ENCODE measurements at regions not wholly inside any gene's neighbourhood (a gene's known extent, or its start where the extent isn't known, plus 50 kb on each side); places are given as distances from the start of the nearest gene placed in this dataset.

DNA sequence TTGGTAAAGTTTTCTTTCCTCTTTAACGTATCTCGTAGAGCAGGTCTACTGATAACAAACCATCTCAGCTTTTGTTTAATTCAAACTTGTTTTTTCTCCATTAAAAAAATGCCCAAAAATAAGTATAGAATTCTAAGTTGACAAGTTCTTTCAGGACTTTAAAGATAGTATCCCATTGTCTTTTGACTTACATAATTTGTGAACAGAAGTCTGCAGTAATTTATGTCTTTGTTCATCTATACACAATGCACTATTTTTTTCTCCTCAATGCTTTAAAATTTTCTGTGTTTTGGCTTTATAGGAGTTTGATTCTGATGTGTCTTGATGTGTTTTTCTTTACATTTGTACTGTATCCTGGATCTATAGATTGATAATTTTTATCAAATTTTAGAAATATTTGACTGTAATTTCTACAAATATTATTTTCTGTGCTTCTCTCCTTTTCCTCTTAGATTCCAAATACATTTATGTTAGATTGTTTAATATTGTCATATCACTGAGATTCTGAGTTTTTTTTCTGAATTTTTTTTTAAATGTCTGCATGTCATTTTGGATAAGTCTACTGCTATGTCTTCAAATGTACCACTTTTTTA is 143.3 kb downstream of the FTCDNL1 start:
- DNase-seq = no peak

DNA sequence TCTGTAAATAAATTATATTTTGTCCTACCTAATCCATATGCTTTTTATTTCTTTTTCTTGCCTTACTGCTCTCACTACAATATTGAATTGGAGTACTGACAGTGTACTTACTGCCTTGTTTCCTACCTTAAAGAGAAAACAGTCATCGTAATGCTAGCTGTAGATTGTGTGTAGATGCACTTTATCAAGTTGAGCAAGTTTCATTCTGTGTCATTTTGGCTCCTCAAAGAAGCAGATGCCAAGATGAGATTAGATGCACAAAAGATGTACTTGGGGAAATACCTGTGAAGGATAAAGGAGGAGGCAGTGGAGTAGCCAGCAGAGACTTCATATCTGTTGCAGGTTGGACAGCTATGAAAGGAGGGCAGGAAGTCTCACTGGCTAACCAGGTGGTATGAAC is 145.5 kb downstream of the FTCDNL1 start:
- DNase-seq = no peak

DNA sequence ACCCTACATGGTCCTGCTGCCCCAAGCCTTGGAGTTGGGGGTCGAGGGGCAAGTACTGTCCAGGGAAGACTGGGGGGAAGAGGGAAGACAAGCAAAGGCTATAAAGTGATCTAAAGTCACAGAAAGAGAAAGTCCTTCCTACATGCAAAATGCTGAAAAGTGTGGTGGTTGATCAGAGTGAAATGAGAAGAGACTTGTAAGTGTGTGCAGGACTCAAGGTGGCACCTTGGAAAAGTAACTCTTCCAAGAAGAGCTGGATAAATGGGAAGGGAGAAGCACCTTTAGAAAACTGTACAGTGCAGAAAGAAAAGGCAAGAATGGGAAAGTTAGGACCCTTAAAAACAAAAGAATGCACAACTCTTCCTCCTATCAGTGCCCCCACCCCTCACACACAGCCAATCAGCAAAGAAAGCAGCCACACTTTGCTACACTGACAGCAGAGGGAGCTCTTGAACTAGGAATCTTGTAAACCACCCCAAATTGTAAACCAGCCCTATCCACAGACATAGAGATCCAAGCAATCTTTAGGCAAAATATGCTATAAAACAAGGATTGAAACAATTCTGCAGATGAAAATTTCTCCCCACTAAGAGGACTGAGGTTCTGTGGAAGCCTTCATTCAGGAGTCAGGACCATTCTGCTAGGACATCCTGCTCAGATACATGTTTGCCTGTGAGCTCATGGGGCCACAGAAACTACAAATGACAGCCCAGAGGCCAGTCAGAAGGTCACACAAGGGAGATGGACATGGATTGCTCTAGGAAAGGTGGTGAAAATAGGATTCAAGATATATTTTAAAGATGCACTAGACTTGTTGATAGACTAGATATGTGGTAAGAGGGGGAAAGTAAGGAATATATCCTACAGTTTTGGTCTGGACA is 146.4 kb downstream of the FTCDNL1 start:
- peak; percentile 28 to 29 for DNase-seq

DNA sequence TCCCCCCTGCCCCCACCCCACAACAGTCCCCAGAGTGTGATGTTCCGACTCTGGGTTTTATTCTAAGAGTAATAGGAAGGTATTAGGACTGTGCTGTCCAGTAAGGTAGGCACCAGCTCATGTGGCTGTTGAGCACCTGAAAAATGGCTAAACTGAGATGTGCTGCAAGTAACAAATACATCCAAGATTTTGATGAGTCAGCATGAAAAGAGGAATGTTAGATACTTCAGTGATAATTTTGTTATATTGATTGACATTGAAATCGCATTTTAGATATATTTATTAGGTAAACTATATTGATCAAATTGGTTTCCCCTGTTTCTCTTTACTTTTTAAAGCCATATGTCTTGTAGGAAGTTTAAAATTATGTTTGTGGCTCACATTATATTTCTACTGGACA is 147.8 kb downstream of the FTCDNL1 start:
- DNase-seq = no peak

DNA sequence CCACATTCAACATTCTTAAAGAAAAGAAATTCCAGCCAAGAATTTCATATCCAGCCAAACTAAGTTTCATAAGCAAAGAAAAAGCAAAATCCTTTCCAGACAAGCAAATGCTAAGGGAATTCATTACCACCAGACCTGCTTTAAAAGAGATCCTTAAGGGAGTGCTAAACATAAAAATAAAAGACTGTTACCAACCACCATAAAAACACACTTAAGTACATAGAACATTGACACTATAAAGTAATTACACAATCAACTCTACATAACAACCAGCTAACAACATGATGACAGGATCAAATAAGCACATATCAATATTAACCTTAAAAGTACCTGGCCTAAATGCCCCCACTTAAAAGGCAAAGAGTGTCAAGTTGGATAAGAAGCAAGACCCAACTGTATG is 153.5 kb downstream of the FTCDNL1 start:
- DNase-seq = no peak

DNA sequence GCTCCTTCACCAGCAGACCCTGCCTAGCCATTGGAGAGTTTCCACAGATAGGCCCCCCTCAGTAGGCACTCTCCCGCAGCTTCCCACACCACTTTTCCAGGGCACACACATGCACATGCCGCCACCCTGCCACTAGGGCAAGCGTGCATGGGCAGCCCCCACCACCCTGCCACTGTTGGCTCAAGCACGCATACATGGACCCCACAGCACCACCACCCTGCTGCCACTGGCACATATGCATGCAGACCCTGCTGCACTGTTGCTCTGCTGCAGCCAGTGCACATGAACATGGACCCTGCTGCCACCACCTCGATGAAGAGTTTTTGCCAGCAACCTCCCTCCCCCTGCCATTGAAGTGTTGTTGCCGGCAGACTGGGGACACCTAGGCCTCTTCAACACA is 154.9 kb downstream of the FTCDNL1 start:
- DNase-seq = no peak

DNA sequence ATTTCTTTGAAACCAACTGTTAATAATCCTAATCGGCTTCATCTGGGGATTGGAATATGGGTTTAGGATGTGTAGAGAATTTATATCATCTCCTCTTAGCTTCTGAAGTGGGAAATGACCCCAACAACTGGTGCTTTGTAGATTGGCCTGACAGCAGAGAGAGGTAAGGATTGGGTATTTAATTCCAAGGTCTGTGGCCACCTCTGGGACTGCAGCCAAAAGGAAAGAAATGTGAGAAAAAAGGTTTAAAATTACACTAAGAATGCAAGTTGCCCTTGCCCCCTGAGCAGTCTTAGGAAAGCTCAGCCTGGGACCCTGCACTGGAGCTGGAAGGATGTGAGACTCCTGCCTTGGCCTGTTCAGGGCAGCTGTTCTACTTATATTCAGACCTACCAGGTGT is 157.1 kb downstream of the FTCDNL1 start:
- DNase-seq = no peak

DNA sequence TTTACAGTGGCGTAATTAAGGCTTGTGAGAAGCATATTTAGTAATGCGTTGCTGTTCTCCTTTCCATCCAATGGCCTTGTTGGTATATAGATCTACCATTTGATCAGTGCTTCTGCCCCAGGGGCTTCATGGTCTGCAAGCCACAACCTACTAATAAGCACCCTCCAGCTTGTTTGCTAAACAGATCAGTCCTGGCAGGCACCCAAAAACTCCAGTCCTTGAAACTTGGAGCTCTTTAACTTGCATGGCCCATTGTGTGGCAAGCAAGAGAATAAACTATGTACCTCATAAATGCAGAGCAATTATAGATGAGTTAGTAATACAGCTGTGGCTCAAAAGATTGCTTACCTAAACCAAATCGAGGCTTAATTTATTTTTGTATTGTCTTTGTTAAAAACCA is 158.5 kb downstream of the FTCDNL1 start:
- no peak for DNase-seq

DNA sequence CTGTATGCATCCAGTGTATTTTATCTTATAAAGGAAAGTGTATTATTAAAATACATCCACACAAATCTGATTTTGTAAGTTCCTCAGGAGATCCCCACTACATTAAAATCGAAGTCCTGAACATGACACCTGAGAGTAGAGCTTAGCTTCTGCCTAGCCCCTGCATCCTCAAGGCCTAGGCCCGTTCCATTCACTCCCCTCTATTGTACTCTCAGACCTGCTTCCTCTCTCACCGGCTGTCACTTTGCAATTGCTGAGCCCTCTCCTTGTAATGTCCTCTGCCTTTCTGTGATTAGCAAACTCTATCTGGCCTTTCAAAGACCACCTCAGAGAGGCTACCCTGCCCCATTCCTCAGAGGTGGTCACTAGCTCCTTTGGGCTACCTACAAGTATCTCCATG is 160.8 kb downstream of the FTCDNL1 start:
- DNase-seq = no peak

DNA sequence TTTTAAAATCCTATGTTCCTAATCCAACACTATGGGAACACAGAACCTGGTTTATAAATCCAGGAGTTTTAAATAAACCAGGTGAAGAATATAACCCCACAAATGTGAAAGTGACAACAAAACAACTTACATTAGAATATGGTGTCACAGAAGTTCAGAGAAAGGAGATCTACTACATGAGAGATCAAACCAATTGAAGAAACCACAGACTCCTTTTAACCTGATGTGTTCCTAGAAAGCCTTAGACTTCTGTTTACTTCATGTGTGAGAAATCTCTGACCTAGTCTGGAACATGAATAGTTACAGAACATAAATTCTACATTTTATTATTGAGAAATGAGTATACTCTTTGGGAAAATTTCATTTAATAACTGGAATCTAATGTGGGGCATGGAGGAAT is 165.3 kb downstream of the FTCDNL1 start:
- no peak for DNase-seq

DNA sequence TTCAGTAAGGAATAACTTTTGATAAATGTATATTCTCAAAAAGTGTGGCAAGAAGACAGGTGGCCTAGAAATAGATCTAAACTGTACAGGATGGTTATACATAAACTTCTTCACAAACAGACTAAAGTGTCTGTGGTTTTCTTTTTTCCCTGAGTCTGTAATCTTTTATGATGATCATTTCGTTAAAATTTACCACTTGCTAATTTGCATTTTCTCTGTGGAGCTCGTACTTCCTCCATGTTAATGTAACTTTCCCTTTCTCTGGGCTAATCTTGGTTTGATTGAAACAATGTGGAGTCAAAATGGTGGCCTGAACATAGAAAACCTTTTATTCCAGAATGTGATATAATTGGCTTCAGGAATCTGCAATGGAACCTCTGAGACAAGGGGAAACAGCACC is 166.2 kb downstream of the FTCDNL1 start:
- DNase-seq = no peak

DNA sequence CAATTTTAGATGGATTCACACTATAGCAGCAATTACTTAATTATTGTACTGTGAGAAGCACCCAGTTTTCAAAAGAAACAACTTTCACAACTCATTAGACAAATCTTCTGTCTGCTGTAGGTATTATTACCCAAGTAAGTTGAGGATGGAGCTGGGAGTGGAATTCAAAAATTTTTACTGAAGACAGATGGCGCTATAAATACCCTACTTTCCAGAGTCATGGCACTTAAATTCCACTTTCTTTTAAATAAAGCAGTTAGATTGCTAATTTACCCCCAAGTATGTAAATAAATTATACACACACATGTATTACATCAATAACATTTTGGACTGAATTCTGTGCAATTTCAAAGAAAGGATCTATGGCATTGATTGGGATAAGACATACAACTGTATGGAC is 166.8 kb downstream of the FTCDNL1 start:
- DNase-seq = no peak

DNA sequence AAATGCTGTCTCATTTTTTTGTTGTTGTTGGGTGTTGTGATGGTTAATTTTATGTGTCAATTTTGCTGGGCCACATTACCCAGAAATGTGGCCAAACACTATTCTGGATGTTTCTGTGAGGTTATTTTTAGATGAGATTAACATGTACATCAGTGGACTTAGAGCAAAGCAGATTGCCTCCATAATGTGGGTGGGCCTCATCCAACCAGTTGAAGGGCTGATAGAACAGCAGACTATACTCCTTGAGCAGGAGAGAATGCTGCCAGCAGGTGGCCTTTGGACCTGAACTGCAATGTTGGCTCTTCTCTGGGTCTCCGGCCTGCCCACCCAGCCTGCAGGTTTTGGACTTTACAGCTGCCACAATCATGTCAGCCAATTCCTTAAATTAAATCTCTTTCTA is 169.0 kb downstream of the FTCDNL1 start:
- DNase-seq = no peak

DNA sequence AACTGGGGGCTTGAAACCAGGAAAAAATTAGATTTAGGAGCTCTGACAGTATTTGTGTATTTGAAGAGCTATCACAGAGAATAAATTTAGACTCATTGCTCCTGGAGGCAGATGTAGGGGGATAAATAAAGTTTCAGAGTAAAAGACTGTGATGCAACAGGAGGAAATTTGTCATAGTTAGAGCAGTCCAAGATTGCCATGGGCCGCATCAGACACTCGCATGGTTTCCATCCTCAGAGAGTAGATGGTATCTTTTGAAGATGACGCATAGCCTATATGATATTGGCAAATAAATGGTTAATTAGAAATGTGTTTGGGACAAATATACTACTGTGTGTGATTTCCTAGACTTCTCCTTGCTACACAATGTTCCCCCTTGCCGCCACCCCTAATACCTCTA is 170.5 kb downstream of the FTCDNL1 start:
- no peak for DNase-seq

DNA sequence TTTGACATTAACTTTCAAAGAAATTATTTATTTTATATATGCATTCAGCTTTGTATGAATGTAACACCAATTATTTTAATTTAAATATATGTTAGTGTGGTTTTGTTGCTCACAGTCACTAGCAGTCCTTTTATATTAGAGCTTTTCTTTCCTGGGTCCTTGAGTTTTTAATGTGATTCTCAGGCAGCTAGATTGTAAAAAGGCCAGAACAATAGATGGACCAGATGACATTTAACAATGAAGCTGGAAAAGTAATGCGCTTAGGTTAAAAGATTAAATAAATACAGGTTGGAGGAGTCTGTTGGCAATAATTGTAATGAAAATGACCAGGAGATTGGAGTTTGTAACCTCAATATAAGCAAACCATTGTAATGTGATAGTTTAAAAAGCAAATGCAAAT is 171.1 kb downstream of the FTCDNL1 start:
- no peak for DNase-seq

DNA sequence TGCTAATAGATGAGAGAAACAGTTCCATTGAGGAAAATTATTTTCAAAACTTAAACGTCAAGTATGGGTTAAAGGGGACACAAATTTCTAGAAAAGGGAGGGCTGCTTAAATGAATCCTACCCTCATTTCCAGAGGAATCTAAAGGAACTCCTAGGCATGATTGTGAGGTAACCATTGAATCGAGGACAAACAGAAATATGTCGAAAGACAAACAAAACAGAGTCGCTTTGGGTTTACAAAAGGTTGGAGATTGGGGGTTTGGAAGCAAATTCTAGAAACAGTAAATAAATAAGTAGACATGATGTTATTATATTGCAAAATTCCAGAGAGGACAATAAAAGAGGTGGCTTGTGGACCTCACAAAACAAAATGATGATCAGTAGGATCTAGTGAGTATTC is 173.1 kb downstream of the FTCDNL1 start:
- DNase-seq = no peak

DNA sequence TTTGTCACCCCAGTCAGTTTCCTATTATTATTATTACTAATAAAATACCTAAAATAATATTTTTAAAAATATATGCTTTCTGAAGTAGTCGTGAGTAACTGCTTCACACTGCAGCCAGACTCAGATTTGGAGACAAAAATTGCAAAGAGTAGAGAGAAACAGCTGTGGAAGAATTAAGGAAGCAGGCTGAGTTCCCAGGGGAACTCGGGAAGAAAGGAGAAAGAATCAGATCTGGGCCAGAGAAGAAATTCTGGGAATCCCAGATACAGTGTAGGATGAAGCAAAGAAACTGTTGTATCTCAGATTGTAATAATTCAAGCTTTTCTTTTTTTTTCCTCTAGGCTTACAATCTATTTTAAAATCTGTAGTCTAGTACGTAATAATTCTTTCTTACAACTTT is 182.3 kb downstream of the FTCDNL1 start:
- no peak for DNase-seq

DNA sequence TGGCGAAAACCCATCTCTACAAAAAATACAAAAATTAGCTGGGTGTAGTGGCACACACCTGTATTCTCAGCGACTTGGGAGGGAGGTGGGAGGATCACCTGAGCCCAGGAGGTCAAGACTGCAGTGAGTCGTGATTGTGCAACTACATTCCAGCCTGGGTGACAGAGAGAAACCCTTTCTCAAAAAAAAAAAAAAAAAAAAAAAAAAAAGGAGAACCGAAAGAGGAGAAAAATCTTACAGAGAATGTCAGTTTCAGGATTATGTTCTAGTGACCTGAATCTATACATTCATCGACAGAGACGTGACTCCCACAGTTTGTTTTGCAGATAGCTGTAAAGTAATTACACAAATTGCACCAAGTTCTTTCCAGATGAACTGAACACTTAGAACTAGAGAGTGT is 187.8 kb downstream of the FTCDNL1 start:
- DNase-seq = no peak

DNA sequence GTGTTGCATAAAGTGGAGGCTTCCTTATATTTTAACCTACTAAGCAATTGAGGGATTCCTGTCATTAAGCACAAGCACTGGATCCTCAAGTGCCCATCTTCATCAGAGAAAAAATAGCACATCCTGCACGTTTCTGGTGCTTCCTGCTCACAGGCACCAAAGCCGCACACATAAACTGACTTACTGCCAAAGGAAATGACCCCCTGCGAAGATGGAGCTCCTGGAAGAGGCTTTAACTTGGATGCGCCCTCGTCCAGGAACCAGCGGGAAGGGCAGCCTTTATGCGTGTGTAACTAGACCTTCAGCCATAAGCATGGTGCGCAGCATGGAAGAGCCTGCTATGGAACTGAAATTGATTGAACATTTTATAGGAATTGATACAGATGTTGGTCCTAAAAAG is 188.7 kb downstream of the FTCDNL1 start:
- DNase-seq = no peak

DNA sequence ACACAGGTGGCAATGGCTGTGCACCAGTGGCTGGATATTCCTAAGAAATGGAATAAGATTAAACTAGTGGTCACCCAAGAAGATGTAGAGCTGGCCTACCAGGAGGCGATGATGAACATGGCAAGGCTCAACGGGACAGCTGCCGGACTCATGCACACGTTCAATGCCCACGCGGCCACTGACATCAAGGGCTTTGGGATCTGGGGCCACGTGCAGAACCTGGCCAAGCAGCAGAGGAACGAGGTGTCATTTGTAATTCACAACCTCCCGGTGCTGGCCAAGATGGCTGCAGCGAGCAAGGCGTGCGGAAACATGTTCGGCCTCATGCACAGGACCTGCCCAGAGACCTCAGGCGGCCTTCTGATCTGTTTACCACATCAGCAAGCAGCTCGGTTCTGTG is 190.8 kb downstream of the FTCDNL1 start:
- DNase-seq = no peak

DNA sequence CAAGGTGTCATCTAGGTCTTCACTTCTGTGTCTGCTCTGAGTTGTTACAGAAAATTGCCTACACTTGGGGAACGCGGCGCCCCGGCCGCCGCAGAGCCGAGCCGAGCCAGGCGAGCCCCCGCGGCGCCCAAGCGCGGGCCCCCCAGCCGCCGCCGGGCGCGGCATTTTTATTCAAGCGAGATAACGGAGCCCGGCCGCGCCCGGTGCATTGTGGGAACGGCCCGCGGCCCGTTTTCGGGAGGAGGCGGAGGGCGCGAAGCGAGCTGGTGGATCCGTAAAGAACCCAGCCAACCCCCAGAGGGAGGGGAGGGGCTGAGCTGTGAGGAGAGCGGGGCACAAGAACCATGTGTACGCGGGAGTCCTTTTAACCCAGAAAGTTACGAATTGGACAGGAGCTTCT is 191.8 kb downstream of the FTCDNL1 start:
- DNase-seq = no peak

DNA sequence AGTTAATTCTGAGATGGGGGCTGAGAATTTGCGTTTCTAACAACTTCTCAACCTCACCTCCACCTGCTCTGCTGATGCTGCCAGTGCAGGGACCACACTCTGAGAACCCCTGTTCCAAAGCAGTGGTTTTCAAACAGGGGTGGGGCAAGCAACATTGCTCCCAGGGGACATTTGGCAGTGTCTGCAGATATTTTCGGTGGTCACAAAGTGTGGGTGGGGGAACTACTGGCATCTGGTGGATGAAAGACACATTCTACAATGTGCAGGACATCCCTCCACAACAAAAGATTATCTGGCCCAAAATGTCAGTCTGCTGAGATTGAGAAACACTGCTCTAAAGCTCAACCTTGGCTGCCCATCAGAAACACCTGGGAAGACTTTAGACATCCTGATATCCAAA is 188.7 kb upstream of the SATB2 start:
- DNase-seq = no peak

DNA sequence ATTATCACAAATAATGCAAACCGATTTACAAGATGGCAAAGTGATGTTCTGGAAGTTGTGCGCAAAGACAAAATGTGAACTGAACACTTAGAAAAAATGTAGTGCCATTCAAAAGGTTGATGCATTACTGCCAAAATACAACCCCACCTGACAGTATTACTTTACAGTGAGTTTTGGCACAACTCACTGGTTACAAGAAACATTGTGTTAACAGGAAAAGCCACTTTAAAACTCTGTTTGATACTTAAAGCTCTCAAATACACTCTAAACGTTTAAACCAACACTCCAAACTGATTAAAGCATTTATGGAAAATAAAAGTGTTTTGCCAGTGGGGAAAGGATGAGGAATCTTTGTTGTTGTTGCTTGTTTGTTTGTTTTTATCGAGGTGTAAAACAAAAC is 173.4 kb upstream of the SATB2 start:
- DNase-seq = no peak

DNA sequence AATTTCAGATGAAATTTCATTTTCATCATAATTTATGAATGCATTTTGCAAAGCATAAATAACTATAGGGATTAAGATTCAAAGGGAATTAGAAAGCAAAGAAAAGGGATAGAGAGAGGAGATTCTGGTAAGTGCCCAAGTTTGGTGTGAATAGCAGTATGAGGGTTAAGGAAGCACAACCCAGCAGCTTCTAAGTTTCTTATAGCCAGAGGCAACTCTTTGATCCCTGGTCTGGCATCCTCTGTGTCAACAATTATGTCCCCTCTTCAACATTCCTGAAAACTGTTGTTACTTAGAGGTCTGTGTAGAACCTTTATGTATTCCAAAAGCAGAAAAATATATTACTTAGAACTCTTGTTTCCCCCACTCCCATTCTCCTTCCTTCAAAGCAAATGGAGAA is 171.6 kb upstream of the SATB2 start:
- no peak for DNase-seq

DNA sequence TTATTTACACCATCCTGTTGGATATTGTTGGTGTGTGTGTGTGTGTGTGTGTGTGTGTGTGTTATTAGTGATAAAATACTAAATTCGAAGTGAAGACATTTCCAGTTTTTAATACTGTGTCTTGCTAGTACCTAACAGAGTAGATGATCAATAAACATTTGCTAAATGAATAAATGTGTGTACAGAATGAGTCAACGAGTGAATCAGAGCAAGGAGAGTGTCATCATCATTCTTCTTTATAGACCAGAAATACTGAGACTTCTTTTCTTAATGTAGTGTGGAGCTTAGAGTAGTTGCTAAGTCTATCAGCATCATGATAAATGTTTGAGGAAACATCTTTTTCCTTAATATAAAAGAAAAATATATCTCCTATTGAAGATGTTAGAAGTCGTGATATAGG is 169.7 kb upstream of the SATB2 start:
- no peak for DNase-seq
